GM23248 (cell line): ENCODE measurements at regions not wholly inside any gene's neighbourhood (a gene's known extent, or its start where the extent isn't known, plus 50 kb on each side); places are given as distances from the start of the nearest gene placed in this dataset.

Experiments used
- EZH2 ChIP-seq: fragments of 200-600 bp; sonication (generic); IDR thresholded peaks from 2 replicates; pipeline ENCODE4 v1.6.1; 2018; ENCODE audit warnings: antibody characterized with exemption, mild to moderate bottlenecking; ENCODE audit not compliant: insufficient read depth, poor library complexity, severe bottlenecking
- EZH2phosphoT487 ChIP-seq: fragments of 200-600 bp; sonication (generic); IDR thresholded peaks from 2 replicates; pipeline ENCODE4 v1.6.1; 2018; ENCODE audit warnings: antibody characterized with exemption, moderate library complexity, mild to moderate bottlenecking, low read depth; ENCODE audit not compliant: insufficient read depth

DNA sequence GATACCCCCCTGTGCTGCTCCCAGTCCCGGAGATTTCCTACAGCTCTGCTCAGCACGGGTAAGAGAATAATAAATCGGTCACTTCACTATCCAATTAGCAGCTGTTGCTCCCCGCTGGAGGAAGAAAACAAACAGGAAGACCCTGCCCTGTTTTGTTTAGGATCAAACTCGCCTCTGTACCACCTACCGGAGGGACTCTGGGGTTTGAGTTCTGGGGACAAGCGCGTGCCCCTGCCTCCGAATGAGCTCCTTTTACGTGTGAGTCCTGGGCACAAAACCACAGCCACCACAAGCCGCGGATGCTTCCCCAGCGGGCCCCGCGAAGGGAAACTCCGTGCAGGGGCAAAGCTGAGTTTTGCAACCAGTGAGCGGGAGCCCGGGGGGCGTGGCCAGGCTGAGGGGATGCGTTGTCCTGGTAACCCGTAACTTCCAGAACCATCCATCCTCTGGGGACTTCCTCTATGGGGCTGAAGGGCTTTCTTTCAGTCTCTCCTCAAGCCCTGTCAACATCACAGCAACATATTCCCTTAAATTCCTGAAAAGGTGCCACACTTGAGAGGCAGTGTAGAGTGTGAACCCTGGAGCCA lies 315.7 kb upstream of the PROK2 start:
- TF ChIP-seq EZH2phosphoT487: no peak
- no peak for TF ChIP-seq EZH2
